OCI-LY1 (cell line): ENCODE measurements at regions not wholly inside any gene's neighbourhood (a gene's known extent, or its start where the extent isn't known, plus 50 kb on each side); places are given as distances from the start of the nearest gene placed in this dataset.

Source experiments
- EZH2 ChIP-seq: fragments of 200-600 bp; sonication (generic), shearing (Covaris generic); IDR thresholded peaks from 2 replicates; pipeline ENCODE4 v1.8.0; 2017; ENCODE audit warnings: borderline replicate concordance, mixed run types, mild to moderate bottlenecking, antibody characterized with exemption, low read length, moderate library complexity, mixed read lengths
- TF ChIP-seq, protein P1 (sequence below): fragments of 200-600 bp; sonication (generic), shearing (Covaris generic); IDR thresholded peaks from 2 replicates; pipeline ENCODE4 v1.5.1; 2017; ENCODE audit warnings: mild to moderate bottlenecking, antibody characterized with exemption, low read length, moderate library complexity, mixed read lengths

DNA sequence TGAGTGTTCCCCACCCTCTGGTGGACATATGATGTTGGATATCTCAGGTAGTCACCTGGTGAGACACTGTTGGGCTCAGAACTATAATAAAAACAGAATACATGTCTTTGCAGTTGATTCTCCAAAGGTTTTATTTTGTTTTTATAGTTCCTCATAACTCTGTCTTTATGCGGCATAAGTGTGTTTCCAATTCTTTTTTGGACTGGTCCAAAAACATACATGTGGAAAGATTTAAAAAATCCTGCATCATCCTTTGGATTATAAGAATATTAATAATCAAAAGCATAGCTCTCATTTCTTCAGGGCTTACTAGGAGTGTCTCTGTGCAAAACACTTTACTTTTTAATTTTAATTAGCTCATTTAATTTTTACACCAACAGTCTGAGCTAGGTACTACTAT is 71.0 kb upstream of the ANKRD34C start:
- TF ChIP-seq, protein P1, sequence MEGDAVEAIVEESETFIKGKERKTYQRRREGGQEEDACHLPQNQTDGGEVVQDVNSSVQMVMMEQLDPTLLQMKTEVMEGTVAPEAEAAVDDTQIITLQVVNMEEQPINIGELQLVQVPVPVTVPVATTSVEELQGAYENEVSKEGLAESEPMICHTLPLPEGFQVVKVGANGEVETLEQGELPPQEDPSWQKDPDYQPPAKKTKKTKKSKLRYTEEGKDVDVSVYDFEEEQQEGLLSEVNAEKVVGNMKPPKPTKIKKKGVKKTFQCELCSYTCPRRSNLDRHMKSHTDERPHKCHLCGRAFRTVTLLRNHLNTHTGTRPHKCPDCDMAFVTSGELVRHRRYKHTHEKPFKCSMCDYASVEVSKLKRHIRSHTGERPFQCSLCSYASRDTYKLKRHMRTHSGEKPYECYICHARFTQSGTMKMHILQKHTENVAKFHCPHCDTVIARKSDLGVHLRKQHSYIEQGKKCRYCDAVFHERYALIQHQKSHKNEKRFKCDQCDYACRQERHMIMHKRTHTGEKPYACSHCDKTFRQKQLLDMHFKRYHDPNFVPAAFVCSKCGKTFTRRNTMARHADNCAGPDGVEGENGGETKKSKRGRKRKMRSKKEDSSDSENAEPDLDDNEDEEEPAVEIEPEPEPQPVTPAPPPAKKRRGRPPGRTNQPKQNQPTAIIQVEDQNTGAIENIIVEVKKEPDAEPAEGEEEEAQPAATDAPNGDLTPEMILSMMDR, result no peak
- TF ChIP-seq EZH2, result no peak
